ENCODE measurements at regions not wholly inside any gene's neighbourhood (a gene's known extent, or its start where the extent isn't known, plus 50 kb on each side); places are given as distances from the start of the nearest gene placed in this dataset.

DNA sequence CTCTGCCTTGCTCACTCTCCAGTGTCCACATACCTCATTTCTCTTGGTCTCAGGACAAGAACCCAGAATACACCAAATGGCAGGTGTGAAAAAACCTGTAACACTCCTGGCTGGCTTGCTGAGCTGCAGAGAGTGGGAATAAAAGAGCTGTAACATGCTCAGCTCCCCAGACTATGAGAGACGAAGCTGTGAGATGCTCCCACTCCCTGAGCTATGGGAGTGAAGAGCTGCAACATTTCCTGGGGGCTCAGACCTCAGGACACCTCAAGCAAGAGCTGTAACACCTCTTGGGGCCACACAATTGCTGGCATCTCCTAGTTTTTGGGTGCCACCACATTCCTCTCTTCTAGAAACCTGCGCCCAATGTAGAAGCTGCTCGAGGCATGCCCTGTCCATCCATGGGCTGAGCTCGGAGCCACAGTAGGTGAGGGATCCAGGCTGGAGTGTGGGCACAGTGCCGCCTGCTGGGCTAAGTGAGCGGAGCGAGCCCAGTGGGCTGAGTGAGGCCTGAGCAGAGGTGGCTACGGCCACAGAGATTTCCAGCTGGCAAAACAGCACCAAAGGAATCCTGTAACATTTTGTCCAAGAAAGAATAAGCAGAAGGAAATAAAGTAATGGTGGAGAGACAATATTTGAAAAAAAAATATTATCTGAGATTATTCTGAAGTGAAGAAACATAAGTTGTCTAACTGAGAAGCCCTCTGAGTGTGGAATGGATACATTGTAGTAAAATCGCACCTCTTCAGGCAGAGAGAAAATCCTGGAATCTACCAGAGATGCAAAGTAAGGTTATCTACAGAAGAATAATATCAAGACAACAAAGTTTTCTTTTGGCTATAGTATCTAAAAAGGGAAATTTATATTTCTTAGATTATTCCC lies 186.2 kb upstream of the PCDH9 start (continued):
- TF ChIP-seq CTCF (IDR thresholded peaks at IDR 0.05 in 2 of 3, conservative IDR thresholded peaks at IDR 0.05 in 1 of 3; ENCODE audit: insufficient read depth in 2 of 3, low read depth in 1 of 3, low read length in 3 of 3) = peak; percentile 36 to 55 (median 40); a peak in 5 of 6 replicates

DNA sequence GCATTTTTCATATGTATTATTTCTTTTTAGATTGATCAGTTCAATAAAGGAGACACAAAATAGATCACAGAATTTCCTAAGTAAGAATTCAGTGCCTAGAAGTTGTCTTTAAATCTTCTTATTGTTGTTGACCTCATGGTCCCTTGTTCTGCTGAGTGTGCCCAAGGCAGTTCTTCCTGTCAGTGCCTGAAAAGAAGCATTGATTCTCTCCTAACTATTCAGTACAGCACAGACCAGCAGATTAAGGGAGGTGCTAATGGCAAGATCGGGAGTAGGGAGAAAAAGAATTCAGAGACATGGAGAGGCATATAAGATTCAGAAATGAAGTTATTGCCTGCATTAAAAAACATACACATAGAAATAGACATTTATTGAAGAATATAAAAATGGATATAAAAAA lies 180.5 kb upstream of the PCDH9 start:
- FAIRE-seq (no peak), DNase-seq (ENCODE audit: extremely low read depth in 1 of 4, low spot score in 3 of 4) (no peak), ATAC-seq (no peak)
- Histone ChIP-seq H3K9me1 (ENCODE audit: control insufficient read depth, insufficient read depth, low read length) (no peaks in the 10 kb centered on the region), H3K4me1 (replicated peaks in 1 of 2; ENCODE audit: control insufficient read depth in 2 of 2, insufficient read depth in 2 of 2, low read length in 2 of 2) (no peaks in the 10 kb centered on the region), H3K27me3 (ENCODE audit: control insufficient read depth in 2 of 2, insufficient read depth in 2 of 2, low read length in 2 of 2) (no peaks in the 10 kb centered on the region), H3K4me2 (ENCODE audit: insufficient read depth, low read length) (no peak overlapping the region), H3K9me3 (replicated peaks; ENCODE audit: control insufficient read depth, insufficient read depth, low read depth, low read length) (no peaks in the 10 kb centered on the region), H3K36me3 (ENCODE audit: control insufficient read depth, insufficient read depth, low read length) (no peaks in the 10 kb centered on the region), H3K9ac (ENCODE audit: insufficient read depth in 1 of 2, low read depth in 2 of 2, low read length in 2 of 2) (no peak overlapping the region), H3K27ac (ENCODE audit: extremely low read depth, low read depth, low read length) (no peak overlapping the region), H4K20me1 (replicated peaks; ENCODE audit: control insufficient read depth, insufficient read depth, low read length) (no peaks in the 10 kb centered on the region), H3K79me2 (ENCODE audit: control insufficient read depth, insufficient read depth, low read length) (no peaks in the 10 kb centered on the region), H2AFZ (ENCODE audit: low read depth, low read length) (no peak overlapping the region), H3K4me3 (no peak overlapping the region)
- BruUV-seq (replicated peaks) = no TSS peak
- in situ Hi-C loops (cut with MboI) (no loop called here), intact Hi-C loops (cut with micrococcal nuclease) (no loop called here)
- ChIA-PET CTCF (ENCODE audit: low intra/inter-chr PET ratio) (interaction anchor here (0.6 kb wide), 1 partner anchor 179 kb away, joined by 4 read pairs; no protein-coding TSS in a partner anchor), POLR2A (no interaction called here)
- 0% methylated on average over 1 of the region's 1 CpG for WGBS (ENCODE audit: insufficient coverage, low coverage, missing lambda C conversion rate)
- no peak for TF ChIP-seq NFIC (IDR thresholded peaks at IDR 0.05)
- TF ChIP-seq, protein P1, sequence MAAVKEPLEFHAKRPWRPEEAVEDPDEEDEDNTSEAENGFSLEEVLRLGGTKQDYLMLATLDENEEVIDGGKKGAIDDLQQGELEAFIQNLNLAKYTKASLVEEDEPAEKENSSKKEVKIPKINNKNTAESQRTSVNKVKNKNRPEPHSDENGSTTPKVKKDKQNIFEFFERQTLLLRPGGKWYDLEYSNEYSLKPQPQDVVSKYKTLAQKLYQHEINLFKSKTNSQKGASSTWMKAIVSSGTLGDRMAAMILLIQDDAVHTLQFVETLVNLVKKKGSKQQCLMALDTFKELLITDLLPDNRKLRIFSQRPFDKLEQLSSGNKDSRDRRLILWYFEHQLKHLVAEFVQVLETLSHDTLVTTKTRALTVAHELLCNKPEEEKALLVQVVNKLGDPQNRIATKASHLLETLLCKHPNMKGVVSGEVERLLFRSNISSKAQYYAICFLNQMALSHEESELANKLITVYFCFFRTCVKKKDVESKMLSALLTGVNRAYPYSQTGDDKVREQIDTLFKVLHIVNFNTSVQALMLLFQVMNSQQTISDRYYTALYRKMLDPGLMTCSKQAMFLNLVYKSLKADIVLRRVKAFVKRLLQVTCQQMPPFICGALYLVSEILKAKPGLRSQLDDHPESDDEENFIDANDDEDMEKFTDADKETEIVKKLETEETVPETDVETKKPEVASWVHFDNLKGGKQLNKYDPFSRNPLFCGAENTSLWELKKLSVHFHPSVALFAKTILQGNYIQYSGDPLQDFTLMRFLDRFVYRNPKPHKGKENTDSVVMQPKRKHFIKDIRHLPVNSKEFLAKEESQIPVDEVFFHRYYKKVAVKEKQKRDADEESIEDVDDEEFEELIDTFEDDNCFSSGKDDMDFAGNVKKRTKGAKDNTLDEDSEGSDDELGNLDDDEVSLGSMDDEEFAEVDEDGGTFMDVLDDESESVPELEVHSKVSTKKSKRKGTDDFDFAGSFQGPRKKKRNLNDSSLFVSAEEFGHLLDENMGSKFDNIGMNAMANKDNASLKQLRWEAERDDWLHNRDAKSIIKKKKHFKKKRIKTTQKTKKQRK (IDR thresholded peaks at IDR 0.05; ENCODE audit: borderline replicate concordance, low read depth, low read length) = no peak
- TF ChIP-seq ZNF12 (CRISPR knock-in tag; IDR thresholded peaks at IDR 0.05) = no peak
- no peak for TF ChIP-seq SMAD2 (IDR thresholded peaks at IDR 0.05; ENCODE audit: low read depth, low read length)
- no peak for TF ChIP-seq MCM2 (IDR thresholded peaks at IDR 0.05; ENCODE audit: low read depth)
- TF ChIP-seq MEF2D (tag; conservative IDR thresholded peaks at IDR 0.05; ENCODE audit: low read depth) = no peak
- no peak for TF ChIP-seq ZNF224 (CRISPR knock-in tag; IDR thresholded peaks at IDR 0.05)
- TF ChIP-seq STAT6 (CRISPR knock-in tag; IDR thresholded peaks at IDR 0.05) = no peak

All from K562 (cell line).